ENCODE measurements at regions not wholly inside any gene's neighbourhood (a gene's known extent, or its start where the extent isn't known, plus 50 kb on each side); places are given as distances from the start of the nearest gene placed in this dataset.
"Not testable (repeated sequence)": the region's sequence is repeated elsewhere in the genome, so short reads cannot be mapped to it uniquely, and the experiment has no call there.

- no peak for DNase-seq
These were observed 102.8 kb downstream of the PLK2 start for GRCh38 chr5:58357121-58357520.

- DNase-seq, result no peak
These were observed 103.2 kb downstream of the PLK2 start for GRCh38 chr5:58356662-58357061.

GRCh38 chr5:58354827-58355226, 105.1 kb downstream of the PLK2 start:
- DNase-seq, result no peak

GRCh38 chr5:58353992-58354391, 105.9 kb downstream of the PLK2 start:
- no peak for DNase-seq

GRCh38 chr5:58351190-58351589, 108.7 kb downstream of the PLK2 start:
- DNase-seq, result no peak

GRCh38 chr5:58348996-58349728, 110.7 kb downstream of the PLK2 start:
- DNase-seq, result no peak

- DNase-seq, result no peak
These were observed 113.8 kb downstream of the PLK2 start for GRCh38 chr5:58346041-58346440.

GRCh38 chr5:58341476-58341875, 118.4 kb downstream of the PLK2 start:
- DNase-seq, result no peak

- no peak for DNase-seq
These were observed 124.4 kb downstream of the PLK2 start for GRCh38 chr5:58335518-58335917.

- DNase-seq, result no peak
These were observed 125.9 kb downstream of the PLK2 start for GRCh38 chr5:58334035-58334434.

GRCh38 chr5:58330781-58331180, 129.1 kb downstream of the PLK2 start:
- DNase-seq, result no peak

GRCh38 chr5:58327289-58327688, 132.6 kb downstream of the PLK2 start:
- DNase-seq, result no peak

- no peak for DNase-seq
These were observed 133.9 kb downstream of the PLK2 start for GRCh38 chr5:58326022-58326421.

GRCh38 chr5:58322453-58322852, 137.4 kb downstream of the PLK2 start:
- no peak for DNase-seq

GRCh38 chr5:58318468-58318867, 141.4 kb downstream of the PLK2 start:
- no peak for DNase-seq

GRCh38 chr5:58317808-58318207, 142.1 kb downstream of the PLK2 start:
- no peak for DNase-seq

- DNase-seq, result no peak
These were observed 142.9 kb downstream of the PLK2 start for GRCh38 chr5:58317009-58317408.

GRCh38 chr5:58315794-58316193, 144.1 kb downstream of the PLK2 start:
- DNase-seq, result no peak

GRCh38 chr5:58314356-58315210, 145.3 kb downstream of the PLK2 start:
- DNase-seq, result no peak

- no peak for DNase-seq
These were observed 147.6 kb downstream of the PLK2 start for GRCh38 chr5:58312299-58312698.

GRCh38 chr5:58311526-58311925, 148.4 kb downstream of the PLK2 start:
- no peak for DNase-seq

GRCh38 chr5:58308384-58308783, 151.5 kb downstream of the PLK2 start:
- DNase-seq, result not testable (repeated sequence)

GRCh38 chr5:58300346-58300895, 159.5 kb downstream of the PLK2 start:
- no peak for DNase-seq

- no peak for DNase-seq
These were observed 160.6 kb downstream of the PLK2 start for GRCh38 chr5:58299256-58299655.
